ENCODE measurements at regions not wholly inside any gene's neighbourhood (a gene's known extent, or its start where the extent isn't known, plus 50 kb on each side); places are given as distances from the start of the nearest gene placed in this dataset.

GRCh38 chr20:23162887-23163286 lies 76.8 kb upstream of the CD93 start:
- TF ChIP-seq CTCF (IDR thresholded peaks at IDR 0.05): no peak
- no peak for TF ChIP-seq ZFX (IDR thresholded peaks at IDR 0.05; ENCODE audit: borderline replicate concordance)

Data from 22Rv1 (cell line).